H9 (cell line): ENCODE measurements at regions not wholly inside any gene's neighbourhood (a gene's known extent, or its start where the extent isn't known, plus 50 kb on each side); places are given as distances from the start of the nearest gene placed in this dataset.

Experiments used
- DNase-seq: peaks from one replicate; pipeline ENCODE4 v3.0.0-alpha.2; 2017
- H2AFZ ChIP-seq: one replicate; pipeline ENCODE4 v1.6.1; 2013; ENCODE audit warnings: mild to moderate bottlenecking, low read length, control low read depth, moderate library complexity
- H2AK5ac ChIP-seq: 2 replicates; pipeline ENCODE4 v1.6.1; 2013; ENCODE audit warnings: low read length, control low read depth, mixed read lengths; ENCODE audit not compliant: insufficient read length
- H2BK120ac ChIP-seq: one replicate; pipeline ENCODE4 v1.6.1; 2013; ENCODE audit warnings: low read depth, mild to moderate bottlenecking, low read length, control low read depth, inconsistent platforms; ENCODE audit not compliant: poor library complexity, severe bottlenecking
- H2BK12ac ChIP-seq: 2 replicates; pipeline ENCODE4 v1.6.1; 2013; ENCODE audit warnings: low read length, control low read depth, mixed read lengths, low read depth; ENCODE audit not compliant: insufficient read length
- H2BK15ac ChIP-seq: 2 replicates; pipeline ENCODE4 v1.6.1; 2013; ENCODE audit warnings: low read depth, low read length, control low read depth
- H2BK20ac ChIP-seq: one replicate; pipeline ENCODE4 v1.6.1; 2013; ENCODE audit warnings: low read depth, mild to moderate bottlenecking, low read length, control low read depth, inconsistent platforms; ENCODE audit not compliant: poor library complexity, severe bottlenecking
- H2BK5ac ChIP-seq: 2 replicates; pipeline ENCODE4 v1.6.1; 2013; ENCODE audit warnings: low read length, control low read depth, mixed read lengths; ENCODE audit not compliant: insufficient read length
- H3K14ac ChIP-seq: 2 replicates; pipeline ENCODE4 v1.6.1; 2013; ENCODE audit warnings: low read length, control low read depth; ENCODE audit not compliant: insufficient read depth
- H3K18ac ChIP-seq: 2 replicates; pipeline ENCODE4 v1.6.1; 2013; ENCODE audit warnings: low read depth, mild to moderate bottlenecking, mixed read lengths, low read length, control low read depth; ENCODE audit not compliant: insufficient read length
- H3K23ac ChIP-seq: 2 replicates; pipeline ENCODE4 v1.6.1; 2013; ENCODE audit warnings: low read length, control low read depth, mixed read lengths, low read depth; ENCODE audit not compliant: insufficient read length
- H3K23me2 ChIP-seq: 2 replicates; pipeline ENCODE4 v1.6.1; 2013; ENCODE audit warnings: low read depth, mild to moderate bottlenecking, mixed read lengths, low read length, control low read depth; ENCODE audit not compliant: insufficient read length, poor library complexity, severe bottlenecking
- H3K27ac ChIP-seq: 2 replicates; pipeline ENCODE4 v1.5.1; 2013; ENCODE audit warnings: low read length, control low read depth, mixed read lengths, low read depth; ENCODE audit not compliant: insufficient read length
- H3K27me3 ChIP-seq: 2 replicates; pipeline ENCODE4 v1.6.1; 2013; ENCODE audit warnings: low read length, control low read depth, inconsistent platforms; ENCODE audit not compliant: insufficient read depth
- H3K4ac ChIP-seq: 2 replicates; pipeline ENCODE4 v1.6.1; 2013; ENCODE audit warnings: low read depth, mild to moderate bottlenecking, control low read depth, inconsistent platforms, low read length, moderate library complexity
- H3K4me1 ChIP-seq: 2 replicates; pipeline ENCODE4 v1.6.1; 2013; ENCODE audit warnings: low read length, control low read depth, inconsistent platforms; ENCODE audit not compliant: insufficient read depth
- H3K4me2 ChIP-seq: 2 replicates; pipeline ENCODE4 v1.6.1; 2013; ENCODE audit warnings: low read length, control low read depth, mixed read lengths; ENCODE audit not compliant: insufficient read length, insufficient read depth
- H3K56ac ChIP-seq: 2 replicates; pipeline ENCODE4 v1.6.1; 2013; ENCODE audit warnings: low read depth, mild to moderate bottlenecking, mixed read lengths, low read length, control low read depth; ENCODE audit not compliant: insufficient read length
- H3K79me1 ChIP-seq: 2 replicates; pipeline ENCODE4 v1.6.1; 2013; ENCODE audit warnings: low read depth, mild to moderate bottlenecking, moderate library complexity, low read length, control low read depth, inconsistent platforms; ENCODE audit not compliant: insufficient read depth, poor library complexity, severe bottlenecking
- H3K79me2 ChIP-seq: 2 replicates; pipeline ENCODE4 v1.6.1; 2013; ENCODE audit warnings: low read length, control low read depth, inconsistent platforms; ENCODE audit not compliant: insufficient read depth
- H3K9ac ChIP-seq: 2 replicates; pipeline ENCODE4 v1.6.1; 2013; ENCODE audit warnings: low read length, control low read depth, mixed read lengths; ENCODE audit not compliant: insufficient read length; ENCODE audit errors: extremely low read depth
- H3K9me3 ChIP-seq: one replicate; pipeline ENCODE4 v1.6.1; 2013; ENCODE audit warnings: low read depth, low read length, inconsistent platforms; ENCODE audit not compliant: control insufficient read depth
- H3T11ph ChIP-seq: one replicate; pipeline ENCODE4 v1.6.1; 2013; ENCODE audit warnings: mild to moderate bottlenecking, low read length, control low read depth, inconsistent platforms
- H4K20me1 ChIP-seq: one replicate; pipeline ENCODE4 v1.6.1; 2013; ENCODE audit not compliant: control insufficient read depth, insufficient read length, insufficient read depth
- H4K5ac ChIP-seq: 2 replicates; pipeline ENCODE4 v1.6.1; 2013; ENCODE audit warnings: low read depth, mild to moderate bottlenecking, mixed read lengths, low read length, control low read depth; ENCODE audit not compliant: insufficient read length
- H4K8ac ChIP-seq: replicated peaks from 2 replicates; pipeline ENCODE4 v1.6.1; 2013; ENCODE audit warnings: low read length, control low read depth, mixed read lengths, low read depth; ENCODE audit not compliant: insufficient read length
- H4K91ac ChIP-seq: 2 replicates; pipeline ENCODE4 v1.6.1; 2013; ENCODE audit warnings: low read depth, mild to moderate bottlenecking, moderate library complexity, mixed read lengths, low read length, control low read depth; ENCODE audit not compliant: insufficient read length
- H3K27ac Mint-ChIP-seq, 3 experiments: 2 replicates in 2 of 3; 3 replicates in 1 of 3; pipeline ENCODE4 v1.8.0; 2020 to 2021; ENCODE audit warnings: mixed read lengths in 3 of 3, mild to moderate bottlenecking in 1 of 3, moderate library complexity in 1 of 3
- H3K27me3 Mint-ChIP-seq: 2 replicates; pipeline ENCODE4 v1.8.0; 2021; ENCODE audit warnings: low read depth, mild to moderate bottlenecking, moderate library complexity, mixed read lengths
- H3K36me3 Mint-ChIP-seq, 3 experiments: 2 replicates in 2 of 3; 3 replicates in 1 of 3; pipeline ENCODE4 v1.8.0; 2020 to 2021; ENCODE audit warnings: low read depth in 3 of 3, mixed read lengths in 3 of 3; ENCODE audit not compliant: insufficient read depth in 1 of 3
- H3K4me1 Mint-ChIP-seq, 2 experiments: 2 replicates each; pipeline ENCODE4 v1.8.0; 2020; ENCODE audit warnings: mixed read lengths in 2 of 2
- H3K4me3 Mint-ChIP-seq, 2 experiments: 2 replicates in 1 of 2; 3 replicates in 1 of 2; pipeline ENCODE4 v1.8.0; 2020 to 2021; ENCODE audit warnings: mild to moderate bottlenecking in 2 of 2, mixed read lengths in 2 of 2, moderate library complexity in 1 of 2
- H3K9me3 Mint-ChIP-seq, 2 experiments: 2 replicates in 1 of 2; 3 replicates in 1 of 2; pipeline ENCODE4 v1.8.0; 2020; ENCODE audit warnings: mild to moderate bottlenecking in 2 of 2, mixed read lengths in 2 of 2, moderate library complexity in 1 of 2
- CTCF ChIP-seq: fragments of 200-600 bp; sonication (generic); conservative IDR thresholded peaks from 3 replicates; pipeline ENCODE4 v1.8.0; 2021; ENCODE audit warnings: antibody characterized with exemption, mild to moderate bottlenecking
- WGBS: extraction: QIAGEN DNeasy Blood & Tissue Kit; methylation state at CpG from one replicate; pipeline ENCODE4 v1.1.7; 2013; ENCODE audit warnings: missing lambda C conversion rate, low lambda C conversion rate, mixed read lengths; ENCODE audit not compliant: insufficient read length; ENCODE audit errors: extremely low coverage; 5-methylcytosine and 5-hydroxymethylcytosine counted together

GRCh38 chr6:147699140-147699539 is 190.7 kb downstream of the SAMD5 start:
- H4K8ac ChIP-seq: no peak overlapping the region
- H2BK120ac ChIP-seq: no peak overlapping the region
- Mint-ChIP-seq H3K27me3 (no peaks in the 10 kb centered on the region; the same call in 1 of the 2 replicates), H3K4me1 (peaks cover 6 to 9% of the 10 kb centered on the region in 2 experiments; a peak in 3 of 4 replicates), H3K9me3 (no peaks in the 10 kb centered on the region), H3K27ac (no peak overlapping the region; a peak in 1 of 7 replicates), H3K4me3 (no peak overlapping the region), H3K36me3 (no peaks in the 10 kb centered on the region)
- H3K18ac ChIP-seq: no peak overlapping the region
- no peak overlapping the region for H3K56ac ChIP-seq
- H3K27me3 ChIP-seq: no peaks in the 10 kb centered on the region
- H2BK20ac ChIP-seq: no peak overlapping the region
- H4K91ac ChIP-seq: no peak overlapping the region
- no peak overlapping the region for H3K23ac ChIP-seq
- H3K4ac ChIP-seq: no peak overlapping the region
- H3K27ac ChIP-seq: no peak overlapping the region
- no peak overlapping the region for H3K14ac ChIP-seq
- no peaks in the 10 kb centered on the region for H3K79me1 ChIP-seq
- H4K20me1 ChIP-seq: no peaks in the 10 kb centered on the region
- no peak overlapping the region for H2AK5ac ChIP-seq
- no peak overlapping the region for H2AFZ ChIP-seq
- no peak overlapping the region for H4K5ac ChIP-seq
- DNase-seq: no peak
- no peak for TF ChIP-seq CTCF
- H3K23me2 ChIP-seq: no peaks in the 10 kb centered on the region
- no peaks in the 10 kb centered on the region for H3K9me3 ChIP-seq
- no peak overlapping the region for H3K4me2 ChIP-seq
- no peak overlapping the region for H2BK5ac ChIP-seq
- no peak overlapping the region for H3T11ph ChIP-seq
- no peak overlapping the region for H2BK15ac ChIP-seq
- no peak overlapping the region for H3K9ac ChIP-seq
- H2BK12ac ChIP-seq: no peak overlapping the region
- H3K79me2 ChIP-seq: no peaks in the 10 kb centered on the region
- whole genome bisulfite sequencing: no CpG with 5 or more reads among the region's 2 CpGs
- H3K4me1 ChIP-seq: no peaks in the 10 kb centered on the region
